ENCODE measurements at regions not wholly inside any gene's neighbourhood (a gene's known extent, or its start where the extent isn't known, plus 50 kb on each side); places are given as distances from the start of the nearest gene placed in this dataset.
A peak's percentile ranks its signal among the peaks of the same experiment; 100 is the strongest.

DNA sequence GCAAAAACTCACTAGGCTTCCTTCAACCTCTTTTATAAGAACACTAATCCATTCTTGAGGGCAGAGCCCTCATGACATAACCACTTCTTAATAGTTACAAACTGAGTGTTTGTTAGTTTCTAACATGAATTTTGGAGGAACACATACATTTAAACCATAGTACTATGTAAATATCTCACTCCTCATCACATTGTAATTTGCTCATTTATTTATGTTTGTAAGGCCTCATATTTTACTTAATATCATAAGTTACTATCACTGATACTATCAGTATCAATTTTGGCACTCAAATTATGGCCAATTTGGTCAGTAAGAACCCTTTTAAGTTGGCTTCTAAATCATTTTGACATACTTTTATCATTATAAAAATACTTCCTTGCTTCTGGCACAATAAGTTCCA lies 603.1 kb downstream of the ZEB2 start:
- no peak overlapping the region for H3K4me3 ChIP-seq (ENCODE audit: low read depth, low read length)
- DNase-seq (ENCODE audit: low read depth) = no peak
- TF ChIP-seq CTCF (IDR thresholded peaks at IDR 0.05; ENCODE audit: insufficient read depth, low read length) = no peak

- H3K4me3 ChIP-seq (ENCODE audit: low read depth, low read length) = no peak overlapping the region
- peak; percentile 4 for DNase-seq (ENCODE audit: low read depth)
- TF ChIP-seq CTCF (IDR thresholded peaks at IDR 0.05; ENCODE audit: insufficient read depth, low read length) = no peak
These were observed 610.2 kb downstream of the ZEB2 start for GRCh38 chr2:143909577-143910353.

DNA sequence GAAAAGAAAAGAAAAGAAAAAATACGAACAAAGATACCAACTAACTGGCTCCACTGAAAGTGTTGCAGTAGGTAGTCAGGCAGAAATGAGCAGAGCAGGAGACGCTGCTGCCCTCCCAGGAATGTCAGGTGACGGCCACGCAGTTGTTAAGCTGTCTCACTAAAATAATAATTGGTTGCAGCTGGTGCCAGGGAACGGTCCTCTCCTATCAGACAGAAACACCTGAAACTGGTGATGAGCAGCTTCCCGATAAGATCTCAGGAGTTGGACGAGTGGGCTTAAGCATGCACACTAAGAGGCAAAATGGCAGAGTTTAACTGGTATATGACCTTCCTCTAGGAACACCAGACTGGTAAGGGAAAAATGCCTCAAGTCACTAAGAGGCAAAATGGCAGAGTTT lies 611.1 kb downstream of the ZEB2 start:
- no peak for DNase-seq (ENCODE audit: low read depth)

GRCh38 chr2:143907801-143908200 lies 612.1 kb downstream of the ZEB2 start:
- no peak for DNase-seq (ENCODE audit: low read depth)
- TF ChIP-seq CTCF (IDR thresholded peaks at IDR 0.05; ENCODE audit: insufficient read depth, low read length) = no peak

More for the DNA sequence above, 611.1 kb downstream of the ZEB2 start:
- TF ChIP-seq CTCF (IDR thresholded peaks at IDR 0.05; ENCODE audit: insufficient read depth, low read length) = no peak
- H3K4me3 ChIP-seq (ENCODE audit: low read depth, low read length) = no peak overlapping the region

GRCh38 chr2:143906850-143907249 lies 613.1 kb downstream of the ZEB2 start:
- H3K4me3 ChIP-seq (ENCODE audit: low read depth, low read length) = no peak overlapping the region
- no peak for TF ChIP-seq CTCF (IDR thresholded peaks at IDR 0.05; ENCODE audit: insufficient read depth, low read length)
- no peak for DNase-seq (ENCODE audit: low read depth)

More at GRCh38 chr2:143907801-143908200, 612.1 kb downstream of the ZEB2 start:
- H3K4me3 ChIP-seq (ENCODE audit: low read depth, low read length) = no peak overlapping the region

- DNase-seq (ENCODE audit: low read depth) = no peak
- no peak overlapping the region for H3K4me3 ChIP-seq (ENCODE audit: low read depth, low read length)
- TF ChIP-seq CTCF (IDR thresholded peaks at IDR 0.05; ENCODE audit: insufficient read depth, low read length) = no peak
These were observed 614.3 kb downstream of the ZEB2 start for GRCh38 chr2:143905587-143905986.
